Activated CD4-positive, alpha-beta T cell treated with anti-CD3 and anti-CD28 coated beads for 36 hours (primary cell): ENCODE measurements at regions not wholly inside any gene's neighbourhood (a gene's known extent, or its start where the extent isn't known, plus 50 kb on each side); places are given as distances from the start of the nearest gene placed in this dataset.
"Not testable (repeated sequence)": the region's sequence is repeated elsewhere in the genome, so short reads cannot be mapped to it uniquely, and the experiment has no call there.

Experiments used
- ATAC-seq: fragments of 200-7000 bp; cut with Tn5 transposase; one replicate; pipeline ENCODE4 v1.10.0; 2021; ENCODE audit warnings: mild to moderate bottlenecking, moderate library complexity
- CTCF ChIA-PET: fragments of 350-600 bp; sonication (Branson Sonifier 250); formaldehyde crosslinking; loops from one replicate; lab custom pipeline; 2021; ENCODE audit warnings: antibody characterized with exemption; lab: Charles Lee
- POLR2A ChIA-PET: fragments of 350-600 bp; sonication (Branson Sonifier 250); formaldehyde crosslinking; loops from one replicate; lab custom pipeline; 2021; ENCODE audit warnings: antibody characterized with exemption, inconsistent platforms; lab: Charles Lee
- DNase-seq: peaks from one replicate; pipeline ENCODE4 v3.0.0-alpha.2; 2020
- H3K27ac Mint-ChIP-seq: one replicate; pipeline ENCODE4 v1.8.0; 2021; ENCODE audit warnings: mixed read lengths
- H3K27me3 Mint-ChIP-seq: one replicate; pipeline ENCODE4 v1.8.0; 2021; ENCODE audit warnings: mixed read lengths
- H3K36me3 Mint-ChIP-seq: one replicate; pipeline ENCODE4 v1.8.0; 2021; ENCODE audit warnings: low read depth, mixed read lengths
- H3K4me1 Mint-ChIP-seq: one replicate; pipeline ENCODE4 v1.8.0; 2021; ENCODE audit warnings: mixed read lengths
- H3K4me3 Mint-ChIP-seq: one replicate; pipeline ENCODE4 v1.8.0; 2021; ENCODE audit warnings: mild to moderate bottlenecking, moderate library complexity, mixed read lengths
- H3K9me3 Mint-ChIP-seq: one replicate; pipeline ENCODE4 v1.8.0; 2021; ENCODE audit warnings: low read depth, mixed read lengths
- intact Hi-C, 2 experiments: fragments of 100-400 bp; cut with DNase I in 1 of 2; cut with micrococcal nuclease in 1 of 2; formaldehyde crosslinking; loops; one replicate each; pipeline versions ENCODE4 v1.14.2 to v1.15.1; 2022 to 2024; cut with DNase I, micrococcal nuclease

- Mint-ChIP-seq H3K27ac (no peak overlapping the region), H3K4me1 (no peaks in the 10 kb centered on the region), H3K27me3 (peaks cover 3% of the 10 kb centered on the region), H3K4me3 (no peak overlapping the region), H3K36me3 (no peaks in the 10 kb centered on the region), H3K9me3 (no peaks in the 10 kb centered on the region)
- DNase-seq (no peak), ATAC-seq (no peak)
- intact Hi-C loops, result no loop called here
- POLR2A ChIA-PET, result no interaction called here
- CTCF ChIA-PET, result interaction anchor here (1.2 kb wide), 1 partner anchor 146 kb away, joined by 3 read pairs; no protein-coding TSS in a partner anchor
These were observed 83.9 kb upstream of the GPR6 start for GRCh38 chr6:109894181-109894580.

- ATAC-seq (no peak), DNase-seq (no peak)
- POLR2A ChIA-PET, result no interaction called here
- Mint-ChIP-seq H3K27ac (no peak overlapping the region), H3K36me3 (no peaks in the 10 kb centered on the region), H3K4me1 (no peaks in the 10 kb centered on the region), H3K27me3 (peaks cover 3% of the 10 kb centered on the region), H3K4me3 (no peak overlapping the region), H3K9me3 (no peaks in the 10 kb centered on the region)
- CTCF ChIA-PET, result no interaction called here
- intact Hi-C loops, result no loop called here
These were observed 81.8 kb upstream of the GPR6 start for GRCh38 chr6:109896341-109896740.

- intact Hi-C loops, result no loop called here
- Mint-ChIP-seq H3K4me1 (no peaks in the 10 kb centered on the region), H3K27ac (no peak overlapping the region), H3K9me3 (no peaks in the 10 kb centered on the region), H3K36me3 (no peaks in the 10 kb centered on the region), H3K4me3 (no peak overlapping the region), H3K27me3 (peaks cover 3% of the 10 kb centered on the region)
- DNase-seq (no peak), ATAC-seq (no peak)
- ChIA-PET CTCF (no interaction called here), POLR2A (no interaction called here)
These were observed 81.1 kb upstream of the GPR6 start for GRCh38 chr6:109897025-109897424.

GRCh38 chr6:109897561-109898080 is 80.5 kb upstream of the GPR6 start:
- intact Hi-C loops, result no loop called here
- no peaks in the 10 kb centered on the region for H3K4me1 Mint-ChIP-seq
- ChIA-PET POLR2A (no interaction called here), CTCF (no interaction called here)
- H3K27me3 Mint-ChIP-seq, result peaks cover 2% of the 10 kb centered on the region
- DNase-seq (no peak), ATAC-seq (no peak)
- no peaks in the 10 kb centered on the region for H3K9me3 Mint-ChIP-seq
- no peak overlapping the region for H3K4me3 Mint-ChIP-seq
- no peaks in the 10 kb centered on the region for H3K36me3 Mint-ChIP-seq
- H3K27ac Mint-ChIP-seq, result no peak overlapping the region

DNA sequence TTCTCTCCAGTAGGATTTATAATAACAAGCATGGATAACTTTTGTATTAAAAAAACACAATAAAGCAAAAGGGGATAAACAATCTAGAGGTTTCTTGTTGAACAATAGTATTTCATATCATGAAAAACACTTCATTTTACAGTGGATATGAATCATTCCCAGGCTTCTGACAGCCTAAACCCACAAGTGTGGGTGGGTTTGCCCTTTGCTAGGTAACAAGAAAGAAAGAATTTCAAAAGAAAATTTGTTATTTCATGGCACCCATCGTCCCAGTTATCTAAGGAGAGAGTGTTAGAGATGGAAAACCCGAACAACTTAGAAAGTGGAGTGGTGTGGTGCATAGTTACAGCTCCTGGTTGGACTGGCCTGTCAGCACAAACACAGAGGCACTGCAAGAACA is 76.1 kb upstream of the GPR6 start:
- Mint-ChIP-seq H3K27me3 (peaks cover 16% of the 10 kb centered on the region), H3K27ac (no peak overlapping the region), H3K9me3 (no peaks in the 10 kb centered on the region), H3K4me3 (no peak overlapping the region), H3K4me1 (no peaks in the 10 kb centered on the region), H3K36me3 (no peaks in the 10 kb centered on the region)
- POLR2A ChIA-PET, result no interaction called here
- DNase-seq (no peak), ATAC-seq (no peak)
- intact Hi-C loops, result no loop called here
- CTCF ChIA-PET, result no interaction called here

DNA sequence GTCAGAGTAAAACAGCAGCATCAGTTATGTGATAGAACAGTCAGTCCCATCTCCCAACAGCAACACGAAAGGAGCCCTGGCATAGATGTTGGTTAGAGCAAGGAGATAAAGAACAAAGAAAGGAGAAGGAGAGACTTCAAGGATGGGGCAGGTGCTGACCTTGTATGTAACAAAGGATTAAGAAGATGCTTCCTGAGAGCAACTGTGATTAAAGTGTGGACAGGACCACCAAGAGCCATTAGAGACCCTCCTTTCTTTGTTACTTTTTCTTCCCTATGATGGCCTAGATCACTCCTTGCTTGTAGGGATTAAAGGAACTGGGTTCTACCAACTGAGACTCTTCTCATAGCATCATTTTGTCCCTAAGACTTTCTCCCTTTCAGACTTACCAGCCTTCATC is 75.2 kb upstream of the GPR6 start:
- no peaks in the 10 kb centered on the region for H3K4me1 Mint-ChIP-seq
- ATAC-seq, result no peak

DNA sequence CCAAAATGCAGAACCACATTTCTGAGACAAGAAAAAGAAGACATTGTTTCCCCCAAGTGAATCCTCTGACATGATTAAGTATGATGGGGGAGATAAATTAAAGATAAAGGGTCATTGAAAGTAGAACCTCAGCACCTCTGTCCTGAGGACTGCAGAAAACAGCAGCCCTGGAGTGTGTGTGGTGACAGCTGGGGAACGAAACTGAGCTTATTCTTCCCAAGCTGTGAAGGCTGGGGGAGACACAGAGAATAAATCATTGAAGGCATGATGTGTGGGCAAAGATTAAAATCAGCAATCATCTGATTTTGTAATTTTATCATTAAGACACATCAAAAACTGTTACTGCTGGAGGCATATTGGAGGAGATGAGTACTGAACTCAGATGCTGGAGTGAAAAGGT is 67.5 kb upstream of the GPR6 start:
- H3K4me3 Mint-ChIP-seq, result no peak overlapping the region
- ATAC-seq (no peak), DNase-seq (no peak)
- intact Hi-C loops, result no loop called here
- ChIA-PET POLR2A (no interaction called here), CTCF (no interaction called here)
- peaks cover 7% of the 10 kb centered on the region for H3K27me3 Mint-ChIP-seq
- H3K4me1 Mint-ChIP-seq, result no peaks in the 10 kb centered on the region
- no peaks in the 10 kb centered on the region for H3K9me3 Mint-ChIP-seq
- H3K27ac Mint-ChIP-seq, result no peak overlapping the region
- no peaks in the 10 kb centered on the region for H3K36me3 Mint-ChIP-seq

More for the DNA sequence above, 75.2 kb upstream of the GPR6 start:
- DNase-seq, result no peak
- Mint-ChIP-seq H3K9me3 (no peaks in the 10 kb centered on the region), H3K4me3 (no peak overlapping the region), H3K27ac (no peak overlapping the region), H3K36me3 (no peaks in the 10 kb centered on the region), H3K27me3 (peaks cover 16% of the 10 kb centered on the region)
- intact Hi-C loops, result no loop called here
- CTCF ChIA-PET, result no interaction called here
- POLR2A ChIA-PET, result no interaction called here

GRCh38 chr6:109912118-109912517 is 66.0 kb upstream of the GPR6 start:
- H3K4me1 Mint-ChIP-seq, result no peaks in the 10 kb centered on the region
- H3K9me3 Mint-ChIP-seq, result no peaks in the 10 kb centered on the region

GRCh38 chr6:109912952-109913351 is 65.2 kb upstream of the GPR6 start:
- no peaks in the 10 kb centered on the region for H3K9me3 Mint-ChIP-seq
- ChIA-PET POLR2A (no interaction called here), CTCF (no interaction called here)
- no peak overlapping the region for H3K4me3 Mint-ChIP-seq
- H3K27me3 Mint-ChIP-seq, result peaks cover 4% of the 10 kb centered on the region
- no peaks in the 10 kb centered on the region for H3K4me1 Mint-ChIP-seq
- no peak for ATAC-seq
- intact Hi-C loops, result no loop called here
- no peaks in the 10 kb centered on the region for H3K36me3 Mint-ChIP-seq
- DNase-seq, result no peak
- H3K27ac Mint-ChIP-seq, result no peak overlapping the region

More at GRCh38 chr6:109912118-109912517, 66.0 kb upstream of the GPR6 start:
- Mint-ChIP-seq H3K4me3 (no peak overlapping the region), H3K27me3 (peaks cover 4% of the 10 kb centered on the region), H3K27ac (no peak overlapping the region), H3K36me3 (no peaks in the 10 kb centered on the region)
- CTCF ChIA-PET, result interaction anchor here (0.6 kb wide), 1 partner anchor 120 kb away, joined by 3 read pairs; no protein-coding TSS in a partner anchor
- no peak for ATAC-seq
- DNase-seq, result no peak
- intact Hi-C loops, result no loop called here
- POLR2A ChIA-PET, result no interaction called here

DNA sequence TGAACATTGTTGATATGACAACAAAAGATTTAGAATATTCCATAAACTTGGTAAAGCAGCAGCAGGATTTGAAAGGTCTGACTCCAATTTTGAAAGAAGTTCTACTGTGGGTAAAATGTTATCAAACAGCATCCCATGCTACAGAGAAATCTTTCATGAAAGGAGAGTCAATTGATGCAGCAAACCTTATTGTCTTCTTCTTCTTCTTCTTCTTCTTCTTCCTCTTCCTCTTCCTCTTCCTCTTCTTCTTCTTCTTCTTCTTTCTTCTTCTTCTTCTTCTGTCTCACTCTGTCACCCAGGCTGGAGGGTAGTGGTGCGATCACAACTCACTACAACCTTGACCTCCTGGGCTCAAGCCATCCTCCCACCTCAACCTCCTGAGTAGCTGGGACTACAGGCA is 62.4 kb upstream of the GPR6 start:
- H3K4me3 Mint-ChIP-seq, H3K27ac Mint-ChIP-seq, CTCF ChIA-PET, POLR2A ChIA-PET, DNase-seq, H3K4me1 Mint-ChIP-seq, H3K9me3 Mint-ChIP-seq, H3K27me3 Mint-ChIP-seq, intact Hi-C loops, ATAC-seq, H3K36me3 Mint-ChIP-seq: not testable (repeated sequence)

DNA sequence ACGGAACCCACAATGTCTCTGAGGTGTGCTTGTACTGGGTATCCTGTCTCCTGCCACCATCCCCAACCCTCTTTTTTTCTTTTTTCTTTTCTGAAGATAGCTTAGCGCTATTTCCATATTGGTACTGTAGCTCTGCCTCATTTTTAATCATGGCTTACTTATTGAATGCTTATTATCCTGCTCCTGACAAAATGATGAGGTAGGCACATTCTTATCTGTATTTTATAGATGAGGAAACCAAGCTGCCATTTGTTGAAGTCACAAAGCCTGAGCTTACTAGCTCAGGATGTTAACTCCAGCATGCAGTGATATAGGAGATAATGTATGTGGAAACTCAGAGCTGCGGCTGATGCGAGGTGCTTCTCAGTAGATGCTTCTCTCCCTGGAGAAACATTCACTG is 61.4 kb upstream of the GPR6 start:
- Mint-ChIP-seq H3K4me1 (no peaks in the 10 kb centered on the region), H3K36me3 (no peaks in the 10 kb centered on the region), H3K27ac (no peak overlapping the region), H3K9me3 (no peaks in the 10 kb centered on the region), H3K27me3 (peaks cover 4% of the 10 kb centered on the region), H3K4me3 (no peak overlapping the region)
- ChIA-PET CTCF (no interaction called here), POLR2A (no interaction called here)
- ATAC-seq (no peak), DNase-seq (no peak)
- intact Hi-C loops, result no loop called here

GRCh38 chr6:109918227-109918626 is 59.9 kb upstream of the GPR6 start:
- H3K4me3 Mint-ChIP-seq, result no peak overlapping the region
- no peak for ATAC-seq
- no peaks in the 10 kb centered on the region for H3K36me3 Mint-ChIP-seq
- H3K27ac Mint-ChIP-seq, result no peak overlapping the region
- no peak for DNase-seq
- POLR2A ChIA-PET, result no interaction called here
- H3K4me1 Mint-ChIP-seq, result no peaks in the 10 kb centered on the region
- CTCF ChIA-PET, result no interaction called here
- no peaks in the 10 kb centered on the region for H3K9me3 Mint-ChIP-seq
- peaks cover 10% of the 10 kb centered on the region for H3K27me3 Mint-ChIP-seq
- intact Hi-C loops, result no loop called here

- POLR2A ChIA-PET, result no interaction called here
These were observed 57.2 kb upstream of the GPR6 start for GRCh38 chr6:109920911-109921310.

More at GRCh38 chr6:109920911-109921310, 57.2 kb upstream of the GPR6 start:
- Mint-ChIP-seq H3K4me1 (no peaks in the 10 kb centered on the region), H3K36me3 (no peaks in the 10 kb centered on the region), H3K27ac (no peak overlapping the region), H3K27me3 (peaks cover 16% of the 10 kb centered on the region), H3K9me3 (no peaks in the 10 kb centered on the region), H3K4me3 (no peak overlapping the region)
- CTCF ChIA-PET, result no interaction called here
- ATAC-seq (no peak), DNase-seq (no peak)
- intact Hi-C loops, result no loop called here
